GM12878 (cell line): ENCODE measurements at regions not wholly inside any gene's neighbourhood (a gene's known extent, or its start where the extent isn't known, plus 50 kb on each side); places are given as distances from the start of the nearest gene placed in this dataset.

Experiments used
- EED ChIP-seq: sonication (generic); IDR thresholded peaks from 2 replicates; pipeline ENCODE4 v1.6.1; 2016; ENCODE audit warnings: antibody characterized with exemption, low read depth
- JUNB ChIP-seq: IDR thresholded peaks from 2 replicates; pipeline ENCODE4 v1.6.1; 2016; ENCODE audit warnings: antibody characterized with exemption, mild to moderate bottlenecking
- LARP7 ChIP-seq: fragments of 450-650 bp; IDR thresholded peaks from 2 replicates; pipeline ENCODE4 v1.6.1; 2017; ENCODE audit warnings: mild to moderate bottlenecking
- TCF3 ChIP-seq: IDR thresholded peaks from 2 replicates; pipeline ENCODE4 v1.6.1; 2012; ENCODE audit warnings: low read depth, mild to moderate bottlenecking, low read length, borderline replicate concordance; ENCODE audit not compliant: insufficient read depth
- YBX1 ChIP-seq: fragments of 450-650 bp; IDR thresholded peaks from 2 replicates; pipeline ENCODE4 v1.6.1; 2016; ENCODE audit warnings: antibody characterized with exemption
- ZNF24 ChIP-seq: fragments of 450-650 bp; IDR thresholded peaks from 2 replicates; pipeline ENCODE4 v1.6.1; 2017; ENCODE audit warnings: antibody characterized with exemption, mild to moderate bottlenecking
- TF ChIP-seq, protein P1 (sequence below): fragments of 450-650 bp; IDR thresholded peaks from 2 replicates; pipeline ENCODE4 v1.6.1; 2018; ENCODE audit warnings: borderline replicate concordance, mild to moderate bottlenecking; ENCODE audit not compliant: partially characterized antibody
- TF ChIP-seq, protein P2 (sequence below): fragments of 450-650 bp; formaldehyde crosslinking; IDR thresholded peaks from 2 replicates; pipeline ENCODE4 v1.5.0; 2022; ENCODE audit warnings: mild to moderate bottlenecking, missing genetic modification characterization

DNA sequence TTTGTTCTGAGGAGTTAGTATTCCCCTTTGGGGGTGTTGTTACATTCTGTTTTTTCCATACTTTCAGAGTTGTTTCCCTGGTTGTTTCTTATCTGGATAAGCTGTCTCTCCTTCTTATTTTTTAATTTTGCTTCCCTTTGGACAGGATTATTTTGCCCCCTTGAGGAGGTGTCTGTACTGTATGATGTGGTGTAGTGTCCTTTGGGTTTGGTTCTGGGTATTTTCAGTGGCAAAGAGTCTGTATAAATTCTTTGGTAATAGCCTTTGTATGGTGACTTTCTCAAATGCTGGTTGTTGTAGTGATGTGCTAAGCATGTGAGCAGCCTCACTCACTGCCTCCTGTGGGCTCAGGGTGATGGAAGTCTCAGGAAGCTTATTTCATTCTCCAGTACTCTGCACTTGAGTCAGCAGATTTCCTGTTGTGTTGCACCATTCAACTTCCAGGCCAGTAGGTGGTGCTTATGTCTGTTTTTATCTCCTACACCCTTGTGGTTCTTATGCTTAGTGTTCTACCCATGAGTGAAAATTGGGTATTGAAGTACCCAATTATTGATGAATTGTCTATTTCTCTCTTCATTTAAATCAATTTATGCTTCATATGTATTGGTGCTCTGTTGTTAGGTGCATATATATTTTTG lies 103.3 kb upstream of the PMCH start (continued):
- TF ChIP-seq, protein P1, sequence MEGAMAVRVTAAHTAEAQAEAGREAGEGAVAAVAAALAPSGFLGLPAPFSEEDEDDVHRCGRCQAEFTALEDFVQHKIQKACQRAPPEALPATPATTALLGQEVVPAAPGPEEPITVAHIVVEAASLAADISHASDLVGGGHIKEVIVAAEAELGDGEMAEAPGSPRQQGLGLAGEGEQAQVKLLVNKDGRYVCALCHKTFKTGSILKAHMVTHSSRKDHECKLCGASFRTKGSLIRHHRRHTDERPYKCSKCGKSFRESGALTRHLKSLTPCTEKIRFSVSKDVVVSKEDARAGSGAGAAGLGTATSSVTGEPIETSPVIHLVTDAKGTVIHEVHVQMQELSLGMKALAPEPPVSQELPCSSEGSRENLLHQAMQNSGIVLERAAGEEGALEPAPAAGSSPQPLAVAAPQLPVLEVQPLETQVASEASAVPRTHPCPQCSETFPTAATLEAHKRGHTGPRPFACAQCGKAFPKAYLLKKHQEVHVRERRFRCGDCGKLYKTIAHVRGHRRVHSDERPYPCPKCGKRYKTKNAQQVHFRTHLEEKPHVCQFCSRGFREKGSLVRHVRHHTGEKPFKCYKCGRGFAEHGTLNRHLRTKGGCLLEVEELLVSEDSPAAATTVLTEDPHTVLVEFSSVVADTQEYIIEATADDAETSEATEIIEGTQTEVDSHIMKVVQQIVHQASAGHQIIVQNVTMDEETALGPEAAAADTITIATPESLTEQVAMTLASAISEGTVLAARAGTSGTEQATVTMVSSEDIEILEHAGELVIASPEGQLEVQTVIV = no peak
- TF ChIP-seq, protein P2, sequence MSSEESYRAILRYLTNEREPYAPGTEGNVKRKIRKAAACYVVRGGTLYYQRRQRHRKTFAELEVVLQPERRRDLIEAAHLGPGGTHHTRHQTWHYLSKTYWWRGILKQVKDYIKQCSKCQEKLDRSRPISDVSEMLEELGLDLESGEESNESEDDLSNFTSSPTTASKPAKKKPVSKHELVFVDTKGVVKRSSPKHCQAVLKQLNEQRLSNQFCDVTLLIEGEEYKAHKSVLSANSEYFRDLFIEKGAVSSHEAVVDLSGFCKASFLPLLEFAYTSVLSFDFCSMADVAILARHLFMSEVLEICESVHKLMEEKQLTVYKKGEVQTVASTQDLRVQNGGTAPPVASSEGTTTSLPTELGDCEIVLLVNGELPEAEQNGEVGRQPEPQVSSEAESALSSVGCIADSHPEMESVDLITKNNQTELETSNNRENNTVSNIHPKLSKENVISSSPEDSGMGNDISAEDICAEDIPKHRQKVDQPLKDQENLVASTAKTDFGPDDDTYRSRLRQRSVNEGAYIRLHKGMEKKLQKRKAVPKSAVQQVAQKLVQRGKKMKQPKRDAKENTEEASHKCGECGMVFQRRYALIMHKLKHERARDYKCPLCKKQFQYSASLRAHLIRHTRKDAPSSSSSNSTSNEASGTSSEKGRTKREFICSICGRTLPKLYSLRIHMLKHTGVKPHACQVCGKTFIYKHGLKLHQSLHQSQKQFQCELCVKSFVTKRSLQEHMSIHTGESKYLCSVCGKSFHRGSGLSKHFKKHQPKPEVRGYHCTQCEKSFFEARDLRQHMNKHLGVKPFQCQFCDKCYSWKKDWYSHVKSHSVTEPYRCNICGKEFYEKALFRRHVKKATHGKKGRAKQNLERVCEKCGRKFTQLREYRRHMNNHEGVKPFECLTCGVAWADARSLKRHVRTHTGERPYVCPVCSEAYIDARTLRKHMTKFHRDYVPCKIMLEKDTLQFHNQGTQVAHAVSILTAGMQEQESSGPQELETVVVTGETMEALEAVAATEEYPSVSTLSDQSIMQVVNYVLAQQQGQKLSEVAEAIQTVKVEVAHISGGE = no peak
- TF ChIP-seq JUNB (peak; percentile 27; the same call in 1 of the 2 replicates), TCF3 (no peak), ZNF24 (no peak), EED (0 out of 2 replicates have a peak, but pooled peaks have one; percentile 16), YBX1 (no peak), LARP7 (no peak)
- TF ChIP-seq, all 136 proteins: peak for 7
